ENCODE measurements at regions not wholly inside any gene's neighbourhood (a gene's known extent, or its start where the extent isn't known, plus 50 kb on each side); places are given as distances from the start of the nearest gene placed in this dataset.

DNA sequence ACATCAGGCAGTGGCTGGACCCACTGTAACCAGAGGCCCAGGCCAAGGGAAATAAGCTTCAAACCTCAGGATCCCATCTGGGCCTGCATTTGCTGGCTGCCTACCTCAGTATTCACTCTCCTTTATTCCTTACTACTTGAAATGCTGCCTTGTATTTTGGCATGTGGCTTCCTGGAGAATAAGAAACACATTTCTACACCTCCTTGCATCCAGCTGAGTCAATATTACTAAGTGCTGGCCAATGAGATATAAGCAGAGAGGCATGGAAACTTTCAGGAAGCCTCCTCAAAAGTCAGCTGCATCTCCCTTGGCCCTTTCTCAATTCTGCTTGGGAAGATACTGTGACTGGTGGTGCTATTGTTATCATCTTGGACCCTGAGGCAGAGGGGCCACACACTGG is 59.8 kb upstream of the RELL1 start:
- TF ChIP-seq, protein P1, sequence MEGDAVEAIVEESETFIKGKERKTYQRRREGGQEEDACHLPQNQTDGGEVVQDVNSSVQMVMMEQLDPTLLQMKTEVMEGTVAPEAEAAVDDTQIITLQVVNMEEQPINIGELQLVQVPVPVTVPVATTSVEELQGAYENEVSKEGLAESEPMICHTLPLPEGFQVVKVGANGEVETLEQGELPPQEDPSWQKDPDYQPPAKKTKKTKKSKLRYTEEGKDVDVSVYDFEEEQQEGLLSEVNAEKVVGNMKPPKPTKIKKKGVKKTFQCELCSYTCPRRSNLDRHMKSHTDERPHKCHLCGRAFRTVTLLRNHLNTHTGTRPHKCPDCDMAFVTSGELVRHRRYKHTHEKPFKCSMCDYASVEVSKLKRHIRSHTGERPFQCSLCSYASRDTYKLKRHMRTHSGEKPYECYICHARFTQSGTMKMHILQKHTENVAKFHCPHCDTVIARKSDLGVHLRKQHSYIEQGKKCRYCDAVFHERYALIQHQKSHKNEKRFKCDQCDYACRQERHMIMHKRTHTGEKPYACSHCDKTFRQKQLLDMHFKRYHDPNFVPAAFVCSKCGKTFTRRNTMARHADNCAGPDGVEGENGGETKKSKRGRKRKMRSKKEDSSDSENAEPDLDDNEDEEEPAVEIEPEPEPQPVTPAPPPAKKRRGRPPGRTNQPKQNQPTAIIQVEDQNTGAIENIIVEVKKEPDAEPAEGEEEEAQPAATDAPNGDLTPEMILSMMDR (IDR thresholded peaks at IDR 0.05; ENCODE audit: extremely low read depth in 1 of 2, insufficient read depth in 1 of 2, low read depth in 1 of 2, low read length in 2 of 2), result no peak
- TF ChIP-seq EZH2 (IDR thresholded peaks at IDR 0.05; ENCODE audit: borderline replicate concordance, low read depth, low read length, severe bottlenecking), result no peak

Measured in endothelial cell of umbilical vein (primary cell).